Thyroid gland (tissue), 4 donors: ENCODE measurements at regions not wholly inside any gene's neighbourhood (a gene's known extent, or its start where the extent isn't known, plus 50 kb on each side); places are given as distances from the start of the nearest gene placed in this dataset.

Experiments used
- CTCF ChIP-seq, 6 experiments: fragments of 200-600 bp in 3 of 6; fragments of 450-650 bp in 3 of 6; sonication (generic) in 3 of 6; IDR thresholded peaks; one replicate each; pipeline ENCODE4 v1.5.1; 2016 to 2019; ENCODE audit warnings: antibody characterized with exemption in 6 of 6, mild to moderate bottlenecking in 2 of 6, inconsistent platforms in 1 of 6, moderate library complexity in 1 of 6
- POLR2A ChIP-seq, 2 donors: fragments of 450-650 bp; IDR thresholded peaks; one replicate each; pipeline ENCODE4 v1.6.1; 2017; ENCODE audit warnings: antibody characterized with exemption in 2 of 2, mild to moderate bottlenecking in 2 of 2, moderate library complexity in 1 of 2

GRCh38 chr9:85130764-85131163 is 461.2 kb downstream of the NTRK2 start:
- TF ChIP-seq POLR2A (IDR thresholded peaks at IDR 0.05) (no peak), CTCF (IDR thresholded peaks at IDR 0.05) (no peak)
